Trophoblast cell (in vitro differentiated cells and primary cell): ENCODE measurements at regions not wholly inside any gene's neighbourhood (a gene's known extent, or its start where the extent isn't known, plus 50 kb on each side); places are given as distances from the start of the nearest gene placed in this dataset.

ENCODE experiments used
- DNase-seq, 2 donors: peaks; one replicate each; pipeline ENCODE4 v3.0.0-alpha.2; 2016
- H2AFZ ChIP-seq: 2 replicates; pipeline ENCODE4 v1.6.1; 2013; ENCODE audit warnings: low read length, moderate library complexity, mild to moderate bottlenecking; ENCODE audit not compliant: insufficient read depth, poor library complexity
- H2AK5ac ChIP-seq: 2 replicates; pipeline ENCODE4 v1.6.1; 2013; ENCODE audit warnings: mild to moderate bottlenecking, low read length
- H2BK120ac ChIP-seq: 2 replicates; pipeline ENCODE4 v1.6.1; 2013; ENCODE audit warnings: low read length, mild to moderate bottlenecking, moderate library complexity; ENCODE audit not compliant: insufficient read depth, poor library complexity
- H2BK12ac ChIP-seq: 2 replicates; pipeline ENCODE4 v1.6.1; 2013; ENCODE audit warnings: mild to moderate bottlenecking, low read length, moderate library complexity
- H2BK5ac ChIP-seq: 2 replicates; pipeline ENCODE4 v1.6.1; 2013; ENCODE audit warnings: low read length, low read depth, moderate library complexity, mild to moderate bottlenecking; ENCODE audit not compliant: poor library complexity
- H3K14ac ChIP-seq: 2 replicates; pipeline ENCODE4 v1.6.1; 2013; ENCODE audit warnings: mild to moderate bottlenecking, low read length
- H3K18ac ChIP-seq: 2 replicates; pipeline ENCODE4 v1.6.1; 2013; ENCODE audit warnings: mild to moderate bottlenecking, low read length
- H3K23ac ChIP-seq: 2 replicates; pipeline ENCODE4 v1.6.1; 2013; ENCODE audit warnings: low read length
- H3K27ac ChIP-seq: 2 replicates; pipeline ENCODE4 v1.5.1; 2013; ENCODE audit warnings: low read depth, mild to moderate bottlenecking, inconsistent platforms, low read length, moderate library complexity
- H3K27me3 ChIP-seq: 2 replicates; pipeline ENCODE4 v1.6.1; 2013; ENCODE audit warnings: inconsistent platforms, mild to moderate bottlenecking, low read length, moderate library complexity; ENCODE audit not compliant: insufficient read depth
- H3K36me3 ChIP-seq, 2 experiments: 1 replicate in 1 of 2; 2 replicates in 1 of 2; pipeline ENCODE4 v1.6.1; 2013; ENCODE audit warnings: low read length in 2 of 2, mild to moderate bottlenecking in 2 of 2, moderate library complexity in 1 of 2; ENCODE audit not compliant: insufficient read depth in 2 of 2, control insufficient read depth in 1 of 2
- H3K4ac ChIP-seq: 2 replicates; pipeline ENCODE4 v1.6.1; 2013; ENCODE audit warnings: low read depth, mild to moderate bottlenecking, low read length, moderate library complexity
- H3K4me1 ChIP-seq, 2 experiments: 1 replicate in 1 of 2; 2 replicates in 1 of 2; pipeline ENCODE4 v1.6.1; 2013; ENCODE audit warnings: low read length in 2 of 2, mild to moderate bottlenecking in 2 of 2, moderate library complexity in 1 of 2; ENCODE audit not compliant: insufficient read depth in 2 of 2, control insufficient read depth in 1 of 2
- H3K4me2 ChIP-seq: 2 replicates; pipeline ENCODE4 v1.6.1; 2013; ENCODE audit warnings: inconsistent platforms, mild to moderate bottlenecking, low read length, moderate library complexity
- H3K4me3 ChIP-seq: 2 replicates; pipeline ENCODE4 v1.5.1; 2013; ENCODE audit warnings: mild to moderate bottlenecking, low read depth, low read length, inconsistent platforms
- H3K79me1 ChIP-seq: one replicate; pipeline ENCODE4 v1.6.1; 2013; ENCODE audit warnings: low read length
- H3K79me2 ChIP-seq: 2 replicates; pipeline ENCODE4 v1.6.1; 2013; ENCODE audit warnings: low read length, mild to moderate bottlenecking; ENCODE audit not compliant: control insufficient read depth, insufficient read depth, poor library complexity
- H3K9ac ChIP-seq: 2 replicates; pipeline ENCODE4 v1.6.1; 2013; ENCODE audit warnings: mild to moderate bottlenecking, low read length
- H3K9me3 ChIP-seq: 2 replicates; pipeline ENCODE4 v1.6.1; 2013; ENCODE audit warnings: low read depth, mild to moderate bottlenecking, control low read depth, inconsistent platforms, low read length; ENCODE audit not compliant: insufficient read depth
- H4K12ac ChIP-seq: 2 replicates; pipeline ENCODE4 v1.6.1; 2013; ENCODE audit warnings: low read depth, mild to moderate bottlenecking, low read length, moderate library complexity
- H4K8ac ChIP-seq: 2 replicates; pipeline ENCODE4 v1.6.1; 2013; ENCODE audit warnings: low read depth, mild to moderate bottlenecking, low read length, moderate library complexity
- H4K91ac ChIP-seq: one replicate; pipeline ENCODE4 v1.6.1; 2013; ENCODE audit warnings: low read depth, mild to moderate bottlenecking, low read length, moderate library complexity
- WGBS: extraction: QIAGEN DNeasy Blood & Tissue Kit; methylation state at CpG from one replicate; pipeline ENCODE4 v1.1.7; 2013; ENCODE audit warnings: missing lambda C conversion rate; ENCODE audit not compliant: insufficient read length, insufficient coverage; ENCODE audit errors: extremely low coverage; 5-methylcytosine and 5-hydroxymethylcytosine counted together

- no peak overlapping the region for H3K4me2 ChIP-seq
- H3K9me3 ChIP-seq: no peaks in the 10 kb centered on the region
- no peak overlapping the region for H2BK120ac ChIP-seq
- WGBS: no CpG with 5 or more reads among the region's 2 CpGs
- H3K4me3 ChIP-seq: no peak overlapping the region
- no peaks in the 10 kb centered on the region for H3K36me3 ChIP-seq
- H2AFZ ChIP-seq: no peak overlapping the region
- no peak overlapping the region for H3K14ac ChIP-seq
- no peak overlapping the region for H4K91ac ChIP-seq
- H2AK5ac ChIP-seq: no peak overlapping the region
- no peaks in the 10 kb centered on the region for H3K79me1 ChIP-seq
- no peak overlapping the region for H2BK5ac ChIP-seq
- H3K4ac ChIP-seq: no peak overlapping the region
- H2BK12ac ChIP-seq: no peak overlapping the region
- H3K23ac ChIP-seq: no peak overlapping the region
- H3K27me3 ChIP-seq: no peaks in the 10 kb centered on the region
- H3K18ac ChIP-seq: no peak overlapping the region
- DNase-seq: no peak
- no peak overlapping the region for H4K12ac ChIP-seq
- no peak overlapping the region for H3K27ac ChIP-seq
- no peaks in the 10 kb centered on the region for H3K79me2 ChIP-seq
- no peak overlapping the region for H4K8ac ChIP-seq
- H3K4me1 ChIP-seq: no peaks in the 10 kb centered on the region
- no peak overlapping the region for H3K9ac ChIP-seq
These were observed 333.3 kb upstream of the ZFP64 start for GRCh38 chr20:52524861-52525260.

GRCh38 chr20:52518735-52519134, 327.2 kb upstream of the ZFP64 start:
- Histone ChIP-seq H2BK120ac (no peak overlapping the region), H3K9ac (no peak overlapping the region), H4K12ac (no peak overlapping the region), H4K8ac (no peak overlapping the region), H3K79me2 (no peaks in the 10 kb centered on the region), H3K14ac (no peak overlapping the region), H3K18ac (no peak overlapping the region), H3K4ac (no peak overlapping the region), H3K4me2 (no peak overlapping the region), H2BK5ac (no peak overlapping the region), H3K79me1 (no peaks in the 10 kb centered on the region), H2AK5ac (no peak overlapping the region), H2AFZ (no peak overlapping the region), H4K91ac (no peak overlapping the region), H3K27ac (no peak overlapping the region), H2BK12ac (no peak overlapping the region), H3K27me3 (no peaks in the 10 kb centered on the region), H3K4me3 (no peak overlapping the region), H3K9me3 (no peaks in the 10 kb centered on the region), H3K23ac (no peak overlapping the region), H3K36me3 (no peaks in the 10 kb centered on the region), H3K4me1 (no peaks in the 10 kb centered on the region)
- no peak for DNase-seq
- no CpG with 5 or more reads among the region's 3 CpGs for WGBS

GRCh38 chr20:52515877-52516276, 324.3 kb upstream of the ZFP64 start:
- Histone ChIP-seq H3K4ac (no peak overlapping the region), H3K18ac (no peak overlapping the region), H3K79me1 (no peaks in the 10 kb centered on the region), H2AK5ac (no peak overlapping the region), H3K9me3 (no peaks in the 10 kb centered on the region), H3K23ac (no peak overlapping the region), H4K8ac (no peak overlapping the region), H4K12ac (no peak overlapping the region), H2BK12ac (no peak overlapping the region), H2BK5ac (no peak overlapping the region), H3K27ac (no peak overlapping the region), H2AFZ (no peak overlapping the region), H3K27me3 (no peaks in the 10 kb centered on the region), H3K36me3 (no peaks in the 10 kb centered on the region), H3K14ac (no peak overlapping the region), H2BK120ac (no peak overlapping the region), H4K91ac (no peak overlapping the region), H3K4me1 (no peaks in the 10 kb centered on the region), H3K9ac (no peak overlapping the region), H3K79me2 (no peaks in the 10 kb centered on the region), H3K4me2 (no peak overlapping the region), H3K4me3 (no peak overlapping the region)
- WGBS: no CpG with 5 or more reads among the region's 2 CpGs
- no peak for DNase-seq

- Histone ChIP-seq H3K4me3 (no peak overlapping the region), H3K23ac (no peak overlapping the region), H2BK120ac (no peak overlapping the region), H3K79me1 (no peaks in the 10 kb centered on the region), H2AFZ (no peak overlapping the region), H4K91ac (no peak overlapping the region), H3K27me3 (no peaks in the 10 kb centered on the region), H3K4me2 (no peak overlapping the region), H3K9me3 (no peaks in the 10 kb centered on the region), H3K36me3 (no peaks in the 10 kb centered on the region), H3K4me1 (no peaks in the 10 kb centered on the region), H2BK5ac (no peak overlapping the region), H4K12ac (no peak overlapping the region), H3K27ac (no peak overlapping the region), H3K18ac (no peak overlapping the region), H3K4ac (no peak overlapping the region), H3K79me2 (no peaks in the 10 kb centered on the region), H3K9ac (no peak overlapping the region), H2BK12ac (no peak overlapping the region), H3K14ac (no peak overlapping the region), H4K8ac (no peak overlapping the region), H2AK5ac (no peak overlapping the region)
- no peak for DNase-seq
- WGBS: no CpG with 5 or more reads among the region's 4 CpGs
These were observed 308.6 kb upstream of the ZFP64 start for GRCh38 chr20:52500157-52500556.
